ENCODE measurements at regions not wholly inside any gene's neighbourhood (a gene's known extent, or its start where the extent isn't known, plus 50 kb on each side); places are given as distances from the start of the nearest gene placed in this dataset.
"Not testable (repeated sequence)": the region's sequence is repeated elsewhere in the genome, so short reads cannot be mapped to it uniquely, and the experiment has no call there.

DNA sequence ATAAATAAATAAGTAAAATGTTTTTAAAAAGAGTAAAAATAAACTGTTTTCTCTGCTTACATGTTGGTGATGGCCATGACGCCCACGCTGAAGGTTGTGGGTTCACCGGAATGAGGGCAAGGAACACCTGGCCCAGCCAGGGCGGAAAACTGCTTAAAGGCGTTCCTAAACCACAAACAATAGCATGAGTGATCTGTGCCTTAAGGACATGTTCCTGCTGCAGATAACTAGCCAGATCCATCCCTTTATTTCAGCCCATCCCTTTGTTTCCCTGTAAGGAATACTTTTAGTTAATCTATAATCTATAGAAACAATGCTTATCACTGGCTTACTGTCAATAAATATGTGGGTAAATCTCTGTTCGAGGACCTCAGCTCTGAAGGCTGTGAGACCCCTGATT, 63.3 kb upstream of the CEP78 start:
- TF ChIP-seq, protein P1, sequence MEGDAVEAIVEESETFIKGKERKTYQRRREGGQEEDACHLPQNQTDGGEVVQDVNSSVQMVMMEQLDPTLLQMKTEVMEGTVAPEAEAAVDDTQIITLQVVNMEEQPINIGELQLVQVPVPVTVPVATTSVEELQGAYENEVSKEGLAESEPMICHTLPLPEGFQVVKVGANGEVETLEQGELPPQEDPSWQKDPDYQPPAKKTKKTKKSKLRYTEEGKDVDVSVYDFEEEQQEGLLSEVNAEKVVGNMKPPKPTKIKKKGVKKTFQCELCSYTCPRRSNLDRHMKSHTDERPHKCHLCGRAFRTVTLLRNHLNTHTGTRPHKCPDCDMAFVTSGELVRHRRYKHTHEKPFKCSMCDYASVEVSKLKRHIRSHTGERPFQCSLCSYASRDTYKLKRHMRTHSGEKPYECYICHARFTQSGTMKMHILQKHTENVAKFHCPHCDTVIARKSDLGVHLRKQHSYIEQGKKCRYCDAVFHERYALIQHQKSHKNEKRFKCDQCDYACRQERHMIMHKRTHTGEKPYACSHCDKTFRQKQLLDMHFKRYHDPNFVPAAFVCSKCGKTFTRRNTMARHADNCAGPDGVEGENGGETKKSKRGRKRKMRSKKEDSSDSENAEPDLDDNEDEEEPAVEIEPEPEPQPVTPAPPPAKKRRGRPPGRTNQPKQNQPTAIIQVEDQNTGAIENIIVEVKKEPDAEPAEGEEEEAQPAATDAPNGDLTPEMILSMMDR (conservative IDR thresholded peaks at IDR 0.05; ENCODE audit: low read length): not testable (repeated sequence)
- TF ChIP-seq EZH2phosphoT487 (IDR thresholded peaks at IDR 0.05; ENCODE audit: borderline replicate concordance, low read depth, low read length): not testable (repeated sequence)

Measured in OCI-LY7 (cell line).